Brain microvascular endothelial cell (primary cell): ENCODE measurements at regions not wholly inside any gene's neighbourhood (a gene's known extent, or its start where the extent isn't known, plus 50 kb on each side); places are given as distances from the start of the nearest gene placed in this dataset.

Experiments
- DNase-seq: peaks from one replicate; pipeline ENCODE4 v3.0.0-alpha.2; 2020
- H3K27ac ChIP-seq: fragments of 250-450 bp; sonication (Bioruptor Pico); 2 replicates; pipeline ENCODE4 v1.5.1; 2020; ENCODE audit warnings: mild to moderate bottlenecking, moderate library complexity
- H3K27me3 ChIP-seq: fragments of 250-450 bp; sonication (Bioruptor Pico); replicated peaks from 2 replicates; pipeline ENCODE4 v1.5.1; 2020; ENCODE audit warnings: mild to moderate bottlenecking
- H3K36me3 ChIP-seq: fragments of 250-450 bp; sonication (Bioruptor Pico); replicated peaks from 2 replicates; pipeline ENCODE4 v1.5.1; 2020; ENCODE audit warnings: mild to moderate bottlenecking
- H3K4me3 ChIP-seq: 2 replicates; pipeline ENCODE4 v1.5.1; 2011; ENCODE audit warnings: low read depth, mild to moderate bottlenecking, control low read depth, low read length, moderate library complexity
- in situ Hi-C: cut with HindIII; loops from 2 replicates; pipeline ENCODE4 v1.10.0; 2017; ENCODE audit warnings: low sequenced_read_pairs, low pct_ligation_motif_present
- TF ChIP-seq, protein P1 (sequence below): IDR thresholded peaks from 2 replicates; pipeline ENCODE4 v1.5.1; 2011; ENCODE audit warnings: low read depth, mild to moderate bottlenecking, moderate library complexity, low read length, control low read depth, inconsistent platforms; ENCODE audit errors: missing control alignments

- Histone ChIP-seq H3K36me3 (no peaks in the 10 kb centered on the region), H3K27me3 (no peaks in the 10 kb centered on the region), H3K27ac (peak overlapping the region; percentile 59), H3K4me3 (no peak overlapping the region)
- in situ Hi-C loops, result no loop called here
- peak; percentile 85 for DNase-seq
- TF ChIP-seq, protein P1, sequence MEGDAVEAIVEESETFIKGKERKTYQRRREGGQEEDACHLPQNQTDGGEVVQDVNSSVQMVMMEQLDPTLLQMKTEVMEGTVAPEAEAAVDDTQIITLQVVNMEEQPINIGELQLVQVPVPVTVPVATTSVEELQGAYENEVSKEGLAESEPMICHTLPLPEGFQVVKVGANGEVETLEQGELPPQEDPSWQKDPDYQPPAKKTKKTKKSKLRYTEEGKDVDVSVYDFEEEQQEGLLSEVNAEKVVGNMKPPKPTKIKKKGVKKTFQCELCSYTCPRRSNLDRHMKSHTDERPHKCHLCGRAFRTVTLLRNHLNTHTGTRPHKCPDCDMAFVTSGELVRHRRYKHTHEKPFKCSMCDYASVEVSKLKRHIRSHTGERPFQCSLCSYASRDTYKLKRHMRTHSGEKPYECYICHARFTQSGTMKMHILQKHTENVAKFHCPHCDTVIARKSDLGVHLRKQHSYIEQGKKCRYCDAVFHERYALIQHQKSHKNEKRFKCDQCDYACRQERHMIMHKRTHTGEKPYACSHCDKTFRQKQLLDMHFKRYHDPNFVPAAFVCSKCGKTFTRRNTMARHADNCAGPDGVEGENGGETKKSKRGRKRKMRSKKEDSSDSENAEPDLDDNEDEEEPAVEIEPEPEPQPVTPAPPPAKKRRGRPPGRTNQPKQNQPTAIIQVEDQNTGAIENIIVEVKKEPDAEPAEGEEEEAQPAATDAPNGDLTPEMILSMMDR, result no peak
Observed at GRCh38 chr3:104952146-104952972, 414.4 kb upstream of the ALCAM start.

GRCh38 chr3:104956620-104957345, 409.9 kb upstream of the ALCAM start:
- DNase-seq, result no peak
- no peak overlapping the region for H3K4me3 ChIP-seq
- TF ChIP-seq, protein P1, result no peak
- H3K27me3 ChIP-seq, result no peaks in the 10 kb centered on the region
- H3K27ac ChIP-seq, result no peak overlapping the region
- no peaks in the 10 kb centered on the region for H3K36me3 ChIP-seq
- in situ Hi-C loops, result no loop called here

- DNase-seq, result no peak
- in situ Hi-C loops, result no loop called here
- TF ChIP-seq, protein P1, result no peak
Observed at GRCh38 chr3:104960579-104960978, 406.1 kb upstream of the ALCAM start.

GRCh38 chr3:104961851-104962250, 404.9 kb upstream of the ALCAM start:
- Histone ChIP-seq H3K27me3 (no peaks in the 10 kb centered on the region), H3K36me3 (no peaks in the 10 kb centered on the region), H3K4me3 (no peak overlapping the region), H3K27ac (no peak overlapping the region)
- DNase-seq, result no peak
- TF ChIP-seq, protein P1, result no peak
- in situ Hi-C loops, result no loop called here

More at GRCh38 chr3:104960579-104960978, 406.1 kb upstream of the ALCAM start:
- no peak overlapping the region for H3K27ac ChIP-seq
- H3K36me3 ChIP-seq, result no peaks in the 10 kb centered on the region
- no peak overlapping the region for H3K4me3 ChIP-seq
- H3K27me3 ChIP-seq, result no peaks in the 10 kb centered on the region

DNA sequence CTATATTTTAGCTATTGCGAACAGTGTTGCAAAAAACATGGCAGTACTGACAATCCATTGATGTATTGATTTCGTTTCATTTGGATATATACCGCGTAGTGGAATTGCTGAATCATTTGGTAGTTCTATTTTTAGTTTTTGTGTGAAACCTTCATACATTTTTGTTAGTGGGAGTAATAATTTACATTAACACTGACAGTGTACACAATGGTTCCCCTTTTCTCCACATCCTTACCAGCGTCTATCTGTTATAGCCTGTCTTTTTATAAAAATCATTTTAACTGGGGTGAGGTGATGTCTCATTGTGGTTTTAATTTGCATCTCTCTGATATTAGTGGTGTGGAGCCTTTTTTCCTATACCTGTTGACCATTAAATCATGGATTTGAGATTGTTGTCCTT, 392.4 kb upstream of the ALCAM start:
- no peak for DNase-seq
- in situ Hi-C loops, result no loop called here
- H3K4me3 ChIP-seq, result no peak overlapping the region

More for the DNA sequence above, 392.4 kb upstream of the ALCAM start:
- Histone ChIP-seq H3K36me3 (no peaks in the 10 kb centered on the region), H3K27ac (no peak overlapping the region), H3K27me3 (no peaks in the 10 kb centered on the region)
- TF ChIP-seq, protein P1, result no peak
